ENCODE measurements at regions not wholly inside any gene's neighbourhood (a gene's known extent, or its start where the extent isn't known, plus 50 kb on each side); places are given as distances from the start of the nearest gene placed in this dataset.

- Histone ChIP-seq H3K9me3 (no peaks in the 10 kb centered on the region), H3K4me3 (no peak overlapping the region), H3K36me3 (no peaks in the 10 kb centered on the region), H3K4me1 (peaks cover 15 to 44% (median 39%) of the 10 kb centered on the region in 3 donors), H3K27ac (peak overlapping the region in 2 of 4 donors; percentile 31 to 85), H3K27me3 (no peaks in the 10 kb centered on the region)
- no peak for DNase-seq
- no peak for TF ChIP-seq POLR2A (IDR thresholded peaks at IDR 0.05)
- TF ChIP-seq CTCF (IDR thresholded peaks at IDR 0.05) = no peak
- intact Hi-C loops (cut with DNase I) = no loop called here
- 18 to 28% methylated on average over 2 to 4 of the region's 4 CpGs for WGBS, 2 donors
Measured at GRCh38 chr5:54643685-54644106, 126.1 kb downstream of the SNX18 start.

- Histone ChIP-seq H3K27me3 (no peaks in the 10 kb centered on the region), H3K9me3 (no peaks in the 10 kb centered on the region), H3K27ac (no peak overlapping the region), H3K4me1 (peaks cover 6 to 28% (median 20%) of the 10 kb centered on the region in 3 donors), H3K4me3 (no peak overlapping the region), H3K36me3 (no peaks in the 10 kb centered on the region)
- 77 to 98% methylated on average over 5 of the region's 5 CpGs for WGBS, 2 donors
- no peak for TF ChIP-seq CTCF (IDR thresholded peaks at IDR 0.05)
- TF ChIP-seq POLR2A (IDR thresholded peaks at IDR 0.05) = no peak
- intact Hi-C loops (cut with DNase I) = no loop called here
- no peak for DNase-seq
Measured at GRCh38 chr5:54639621-54640020, 122.1 kb downstream of the SNX18 start.

GRCh38 chr5:54638106-54638505, 120.5 kb downstream of the SNX18 start:
- peak overlapping the region in 3 of 4 donors; percentile 6 to 30 (median 30) for H3K27ac ChIP-seq
- peaks cover 0 to 26% (median 8%) of the 10 kb centered on the region in 3 donors for H3K4me1 ChIP-seq
- TF ChIP-seq CTCF (IDR thresholded peaks at IDR 0.05) (no peak), POLR2A (IDR thresholded peaks at IDR 0.05) (no peak)
- no peak for DNase-seq
- WGBS, 2 donors = 47 to 55% methylated on average over 2 of the region's 2 CpGs
- no peaks in the 10 kb centered on the region for H3K36me3 ChIP-seq
- no peak overlapping the region for H3K4me3 ChIP-seq
- H3K27me3 ChIP-seq = no peaks in the 10 kb centered on the region
- no peaks in the 10 kb centered on the region for H3K9me3 ChIP-seq
- intact Hi-C loops (cut with DNase I) = no loop called here

- intact Hi-C loops (cut with DNase I) = no loop called here
- no peak for DNase-seq
- TF ChIP-seq CTCF (IDR thresholded peaks at IDR 0.05) (no peak), POLR2A (IDR thresholded peaks at IDR 0.05) (no peak)
- Histone ChIP-seq H3K4me1 (peaks cover 0 to 29% (median 11%) of the 10 kb centered on the region in 3 donors), H3K36me3 (no peaks in the 10 kb centered on the region), H3K27ac (peak overlapping the region in 3 of 4 donors; percentile 6 to 30 (median 30)), H3K9me3 (no peaks in the 10 kb centered on the region), H3K27me3 (no peaks in the 10 kb centered on the region), H3K4me3 (no peak overlapping the region)
- WGBS, 2 donors = 21 to 48% methylated on average over 4 to 6 of the region's 6 CpGs
Measured at GRCh38 chr5:54637654-54638053, 120.1 kb downstream of the SNX18 start.

GRCh38 chr5:54634089-54634488, 116.5 kb downstream of the SNX18 start:
- Histone ChIP-seq H3K4me1 (peaks cover 0 to 48% (median 22%) of the 10 kb centered on the region in 3 donors), H3K9me3 (no peaks in the 10 kb centered on the region), H3K4me3 (no peak overlapping the region), H3K27ac (peak overlapping the region in 1 of 4 donors; percentile 14), H3K27me3 (no peaks in the 10 kb centered on the region), H3K36me3 (no peaks in the 10 kb centered on the region)
- intact Hi-C loops (cut with DNase I) = no loop called here
- no peak for DNase-seq
- TF ChIP-seq CTCF (IDR thresholded peaks at IDR 0.05) (no peak), POLR2A (IDR thresholded peaks at IDR 0.05) (no peak)
- 22 to 50% methylated on average over 1 of the region's 1 CpG for WGBS, 2 donors
